GM13977 (cell line): ENCODE measurements at regions not wholly inside any gene's neighbourhood (a gene's known extent, or its start where the extent isn't known, plus 50 kb on each side); places are given as distances from the start of the nearest gene placed in this dataset.

Experiments
- DNase-seq: peaks from one replicate; pipeline ENCODE4 v3.0.0; 2012; ENCODE audit warnings: low spot score
- in situ Hi-C: fragments of 300-500 bp; cut with MboI; formaldehyde crosslinking; loops from one replicate; pipeline ENCODE4 v1.12.0; 2022; ENCODE audit warnings: low sequenced_read_pairs, low pct_unique_long_range_greater_than_20kb, mixed read lengths, inconsistent platforms; ENCODE audit not compliant: unreplicated experiment
- TF ChIP-seq, protein P1 (sequence below): IDR thresholded peaks from 2 replicates; pipeline ENCODE4 v1.5.1; 2012; ENCODE audit warnings: mild to moderate bottlenecking, control low read depth; ENCODE audit not compliant: insufficient read depth; ENCODE audit errors: extremely low read depth, missing control alignments

DNA sequence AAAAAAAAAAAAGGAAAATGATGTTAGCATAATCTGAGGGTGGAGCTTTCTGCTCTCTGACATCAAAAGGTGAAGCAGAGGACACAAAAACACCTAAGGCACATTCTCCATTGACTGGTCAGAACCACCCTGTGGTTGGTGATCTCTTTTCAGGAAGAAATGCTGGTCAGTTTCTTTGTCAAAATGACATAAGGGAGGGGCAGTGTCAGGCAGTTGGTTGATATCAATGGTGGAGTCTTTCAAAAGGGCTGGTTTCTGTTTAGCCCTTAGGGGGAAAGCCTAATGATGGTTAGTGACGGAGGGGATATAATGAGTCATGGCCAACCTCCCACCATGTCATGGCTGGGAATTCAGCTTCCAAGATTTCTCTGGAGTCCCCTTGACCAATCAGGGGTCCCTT lies 185.9 kb upstream of the GBE1 start:
- in situ Hi-C loops, result no loop called here

DNA sequence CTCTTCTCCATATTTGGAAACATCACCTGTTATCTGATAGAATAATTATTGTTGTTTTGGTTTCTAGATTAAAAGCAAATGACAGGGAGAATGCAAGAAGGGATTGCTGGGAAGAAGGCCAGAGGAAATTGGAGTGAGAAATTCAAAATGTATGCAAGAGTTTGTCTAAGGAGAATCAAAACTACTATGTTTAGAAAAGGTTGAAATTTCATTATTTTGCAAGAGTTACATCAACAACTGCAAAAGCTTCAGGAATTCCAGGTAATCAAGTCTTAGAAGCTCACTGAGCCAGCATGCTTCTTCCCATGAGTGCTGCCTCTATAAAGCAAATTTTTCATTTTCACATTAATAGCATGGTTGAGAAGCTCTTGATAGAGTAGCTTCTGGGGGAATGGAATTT lies 177.2 kb upstream of the GBE1 start:
- in situ Hi-C loops, result no loop called here
- TF ChIP-seq, protein P1, sequence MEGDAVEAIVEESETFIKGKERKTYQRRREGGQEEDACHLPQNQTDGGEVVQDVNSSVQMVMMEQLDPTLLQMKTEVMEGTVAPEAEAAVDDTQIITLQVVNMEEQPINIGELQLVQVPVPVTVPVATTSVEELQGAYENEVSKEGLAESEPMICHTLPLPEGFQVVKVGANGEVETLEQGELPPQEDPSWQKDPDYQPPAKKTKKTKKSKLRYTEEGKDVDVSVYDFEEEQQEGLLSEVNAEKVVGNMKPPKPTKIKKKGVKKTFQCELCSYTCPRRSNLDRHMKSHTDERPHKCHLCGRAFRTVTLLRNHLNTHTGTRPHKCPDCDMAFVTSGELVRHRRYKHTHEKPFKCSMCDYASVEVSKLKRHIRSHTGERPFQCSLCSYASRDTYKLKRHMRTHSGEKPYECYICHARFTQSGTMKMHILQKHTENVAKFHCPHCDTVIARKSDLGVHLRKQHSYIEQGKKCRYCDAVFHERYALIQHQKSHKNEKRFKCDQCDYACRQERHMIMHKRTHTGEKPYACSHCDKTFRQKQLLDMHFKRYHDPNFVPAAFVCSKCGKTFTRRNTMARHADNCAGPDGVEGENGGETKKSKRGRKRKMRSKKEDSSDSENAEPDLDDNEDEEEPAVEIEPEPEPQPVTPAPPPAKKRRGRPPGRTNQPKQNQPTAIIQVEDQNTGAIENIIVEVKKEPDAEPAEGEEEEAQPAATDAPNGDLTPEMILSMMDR, result no peak
- no peak for DNase-seq

More for the DNA sequence above, 185.9 kb upstream of the GBE1 start:
- TF ChIP-seq, protein P1, result no peak
- DNase-seq, result no peak

DNA sequence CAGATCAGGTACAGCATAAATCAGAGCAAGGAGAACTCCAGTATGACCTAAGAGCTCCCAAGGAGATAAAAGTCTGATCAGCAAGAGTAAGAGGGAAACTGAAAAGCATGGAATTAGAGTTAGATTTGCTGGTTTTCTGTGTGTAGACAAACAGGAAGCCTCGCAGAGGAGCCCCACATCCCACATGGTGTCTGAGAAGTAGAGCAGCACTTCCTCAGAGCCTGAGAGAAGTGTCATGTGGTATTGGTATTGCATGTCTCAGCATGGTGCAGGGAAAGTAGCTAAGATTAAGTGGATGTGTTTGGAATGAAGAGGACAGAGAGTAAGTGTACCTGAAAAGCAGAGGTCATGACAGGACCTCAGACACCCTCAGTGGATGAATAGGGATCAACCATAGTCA lies 175.4 kb upstream of the GBE1 start:
- TF ChIP-seq, protein P1, result no peak
- in situ Hi-C loops, result no loop called here
- DNase-seq, result no peak

DNA sequence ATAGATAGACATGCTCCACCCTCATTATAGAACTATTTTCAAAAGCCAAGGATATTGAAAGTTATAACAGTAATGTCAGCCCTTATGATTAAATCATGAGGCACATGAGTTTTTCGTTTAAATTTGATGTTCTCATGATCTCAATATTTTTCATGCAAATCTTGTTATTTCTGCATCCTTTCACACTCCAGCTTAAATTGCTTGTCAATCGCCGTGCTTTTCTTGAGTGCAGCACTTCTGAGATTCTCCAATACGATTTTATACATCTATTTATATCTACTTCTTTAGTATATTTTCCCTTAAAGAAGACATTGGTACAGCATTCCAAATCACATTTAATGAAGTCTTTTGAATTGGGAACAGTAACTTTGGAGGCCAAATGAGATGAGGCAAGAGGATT lies 171.2 kb upstream of the GBE1 start:
- DNase-seq, result no peak
- in situ Hi-C loops, result no loop called here
- TF ChIP-seq, protein P1, result no peak

DNA sequence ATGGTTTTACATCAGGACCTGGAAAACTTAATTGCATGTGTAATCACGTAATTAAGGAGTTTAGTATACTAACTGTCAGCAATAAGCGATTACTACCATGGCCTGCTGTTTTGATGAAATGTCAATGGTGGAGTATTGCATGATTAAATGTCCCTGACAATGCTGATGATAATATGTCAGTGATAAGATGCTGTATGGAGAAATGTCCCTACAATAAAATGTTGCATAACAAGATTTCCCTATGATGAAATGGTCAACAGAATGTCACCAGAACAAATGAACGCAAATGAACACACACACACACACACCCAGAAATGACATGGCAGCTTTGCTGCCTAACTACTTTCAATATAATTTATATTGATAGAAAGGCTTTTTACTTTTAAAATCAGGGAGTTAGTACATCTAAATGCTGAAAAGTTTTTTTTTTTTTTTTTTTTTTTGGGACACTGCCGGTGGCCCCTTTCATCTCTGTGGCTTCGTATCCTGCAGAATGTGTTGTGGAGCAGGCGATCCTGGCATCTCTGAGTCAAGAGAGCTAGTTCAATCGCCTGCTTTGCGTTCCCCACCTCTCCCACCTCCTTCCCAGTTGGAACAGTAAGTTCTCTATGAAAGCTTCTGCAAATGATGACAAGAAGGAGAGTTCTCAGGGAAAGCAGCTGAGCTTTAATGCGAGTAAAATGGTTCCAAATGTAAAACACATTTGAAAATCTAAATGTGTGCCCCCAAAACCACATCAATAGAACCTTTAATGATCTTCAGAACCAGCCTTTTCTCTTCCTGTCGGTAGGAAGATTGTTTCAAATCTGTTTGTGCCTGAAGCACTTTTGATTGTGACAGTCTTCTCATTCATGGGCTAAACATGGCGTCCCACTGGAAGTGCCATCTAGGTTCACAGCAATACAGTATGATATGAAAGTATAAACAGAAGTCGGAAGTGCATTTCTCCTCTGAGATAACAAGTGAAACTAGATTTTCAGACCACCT lies 170.1 kb upstream of the GBE1 start:
- TF ChIP-seq, protein P1, result no peak
- in situ Hi-C loops, result no loop called here
- DNase-seq, result no peak

DNA sequence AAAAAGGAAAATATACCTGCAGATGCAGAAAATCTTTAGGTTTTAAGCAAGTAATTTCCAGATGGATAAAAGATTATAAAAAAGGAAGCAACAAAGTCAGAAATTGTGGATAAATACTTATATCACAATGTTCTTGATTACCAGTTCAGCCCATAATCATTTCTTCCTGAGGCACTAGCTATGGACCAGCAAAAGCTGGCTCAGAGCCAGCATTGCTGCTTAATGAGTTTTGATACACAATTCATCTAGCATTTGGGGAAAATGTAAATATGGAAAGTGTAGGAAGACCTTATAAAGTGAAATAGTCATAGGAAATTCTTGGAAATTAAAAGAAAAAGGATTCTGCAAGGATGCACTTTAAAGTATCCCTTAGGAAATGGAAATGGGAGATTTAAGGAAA lies 168.3 kb upstream of the GBE1 start:
- TF ChIP-seq, protein P1, result no peak
- DNase-seq, result no peak
- in situ Hi-C loops, result no loop called here

DNA sequence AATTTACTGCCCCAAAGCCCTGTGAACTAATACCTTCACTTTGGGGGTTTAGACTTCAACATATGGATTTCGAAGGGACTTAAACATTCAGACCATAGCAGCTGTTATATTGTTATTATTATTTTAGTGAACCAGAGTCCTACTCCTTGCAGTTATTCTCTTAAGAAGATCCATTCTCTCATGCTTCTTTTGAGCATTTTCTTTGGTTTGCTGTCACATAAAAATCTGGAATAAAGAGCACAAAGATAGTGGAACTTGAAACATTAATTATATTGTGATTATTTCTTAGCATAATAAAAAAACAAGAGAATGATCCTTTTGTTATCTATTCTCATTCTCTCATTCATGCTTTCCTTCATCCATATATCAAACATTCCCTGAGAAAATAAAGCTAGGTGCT lies 166.4 kb upstream of the GBE1 start:
- DNase-seq, result no peak
- in situ Hi-C loops, result no loop called here

More for the DNA sequence above, 166.4 kb upstream of the GBE1 start:
- TF ChIP-seq, protein P1, result no peak
